Stimulated activated CD8-positive, alpha-beta memory T cell treated with anti-CD3 and anti-CD28 coated beads, Interleukin-4, amount 100 ng/mL, for 4 hours (primary cell): ENCODE measurements at regions not wholly inside any gene's neighbourhood (a gene's known extent, or its start where the extent isn't known, plus 50 kb on each side); places are given as distances from the start of the nearest gene placed in this dataset.
"Not testable (repeated sequence)": the region's sequence is repeated elsewhere in the genome, so short reads cannot be mapped to it uniquely, and the experiment has no call there.

Experiments
- DNase-seq, 2 donors: peaks; one replicate each; pipeline ENCODE4 v3.0.0-alpha.2; 2020; ENCODE audit warnings: low read depth in 2 of 2, low spot score in 1 of 2

- no peak for DNase-seq
Observed at GRCh38 chr1:148386617-148387016, 96.5 kb downstream of the PPIAL4G start.

- DNase-seq: not testable (repeated sequence)
Observed at GRCh38 chr1:148386031-148386398, 97.1 kb downstream of the PPIAL4G start.

- DNase-seq: no peak
Observed at GRCh38 chr1:148385371-148386030, 97.6 kb downstream of the PPIAL4G start.

- DNase-seq: no peak
Observed at GRCh38 chr1:148383966-148384365, 99.1 kb downstream of the PPIAL4G start.

- DNase-seq: no peak
Observed at GRCh38 chr1:148379697-148380096, 103.4 kb downstream of the PPIAL4G start.

GRCh38 chr1:148379170-148379500 is 104.0 kb downstream of the PPIAL4G start:
- no peak for DNase-seq

GRCh38 chr1:148377992-148378391 is 105.1 kb downstream of the PPIAL4G start:
- not testable (repeated sequence) for DNase-seq

GRCh38 chr1:148377045-148377444 is 106.1 kb downstream of the PPIAL4G start:
- DNase-seq: not testable (repeated sequence)

GRCh38 chr1:148374101-148374500 is 109.0 kb downstream of the PPIAL4G start:
- DNase-seq: no peak

GRCh38 chr1:148373192-148373925 is 109.7 kb downstream of the PPIAL4G start:
- no peak for DNase-seq

- DNase-seq: peak in 1 of 2 donors; percentile 6
Observed at GRCh38 chr1:148372731-148373130, 110.4 kb downstream of the PPIAL4G start.

GRCh38 chr1:148372051-148372726 is 110.9 kb downstream of the PPIAL4G start:
- DNase-seq: not testable (repeated sequence)

- peak; percentile 48 to 49 for DNase-seq
Observed at GRCh38 chr1:148371551-148371994, 111.5 kb downstream of the PPIAL4G start.

GRCh38 chr1:148370661-148371060 is 112.4 kb downstream of the PPIAL4G start:
- not testable (repeated sequence) for DNase-seq

GRCh38 chr1:148367596-148367995 is 115.5 kb downstream of the PPIAL4G start:
- DNase-seq: no peak

GRCh38 chr1:148366136-148366753 is 116.9 kb downstream of the PPIAL4G start:
- DNase-seq: not testable (repeated sequence)

GRCh38 chr1:148365151-148365550 is 118.0 kb downstream of the PPIAL4G start:
- DNase-seq: not testable (repeated sequence)

GRCh38 chr1:148363979-148364378 is 119.1 kb downstream of the PPIAL4G start:
- not testable (repeated sequence) for DNase-seq

GRCh38 chr1:148363439-148363810 is 119.7 kb downstream of the PPIAL4G start:
- DNase-seq: no peak

GRCh38 chr1:148362626-148363438 is 120.3 kb downstream of the PPIAL4G start:
- DNase-seq: peak in 1 of 2 donors; percentile 5

- DNase-seq: no peak
Observed at GRCh38 chr1:148362216-148362611, 120.9 kb downstream of the PPIAL4G start.
